CD4-positive, alpha-beta T cell treated with Interleukin-15 for 4 hours (primary cell): ENCODE measurements at regions not wholly inside any gene's neighbourhood (a gene's known extent, or its start where the extent isn't known, plus 50 kb on each side); places are given as distances from the start of the nearest gene placed in this dataset.

Source experiments
- DNase-seq: peaks from one replicate; pipeline ENCODE4 v3.0.0-alpha.2; 2020; ENCODE audit warnings: low spot score

DNA sequence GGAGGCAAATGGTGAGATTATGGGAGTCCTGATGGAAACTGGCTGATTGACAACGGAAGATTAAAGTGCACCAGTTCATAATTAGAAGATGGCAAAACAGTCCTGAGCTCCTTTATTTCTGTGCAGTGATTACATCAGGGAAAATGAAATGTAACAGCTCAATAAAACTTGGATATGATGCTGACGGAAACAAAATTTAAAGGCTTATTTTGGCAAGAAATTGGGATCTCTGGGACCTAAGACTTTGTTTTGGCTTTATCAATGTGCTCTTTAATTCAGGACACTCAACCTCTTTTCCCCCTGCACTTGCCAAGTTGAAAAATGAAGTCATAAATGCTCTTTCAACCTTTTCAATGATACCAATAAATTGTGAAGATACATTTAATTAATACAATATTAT, 226.8 kb downstream of the C6orf118 start:
- no peak for DNase-seq

DNA sequence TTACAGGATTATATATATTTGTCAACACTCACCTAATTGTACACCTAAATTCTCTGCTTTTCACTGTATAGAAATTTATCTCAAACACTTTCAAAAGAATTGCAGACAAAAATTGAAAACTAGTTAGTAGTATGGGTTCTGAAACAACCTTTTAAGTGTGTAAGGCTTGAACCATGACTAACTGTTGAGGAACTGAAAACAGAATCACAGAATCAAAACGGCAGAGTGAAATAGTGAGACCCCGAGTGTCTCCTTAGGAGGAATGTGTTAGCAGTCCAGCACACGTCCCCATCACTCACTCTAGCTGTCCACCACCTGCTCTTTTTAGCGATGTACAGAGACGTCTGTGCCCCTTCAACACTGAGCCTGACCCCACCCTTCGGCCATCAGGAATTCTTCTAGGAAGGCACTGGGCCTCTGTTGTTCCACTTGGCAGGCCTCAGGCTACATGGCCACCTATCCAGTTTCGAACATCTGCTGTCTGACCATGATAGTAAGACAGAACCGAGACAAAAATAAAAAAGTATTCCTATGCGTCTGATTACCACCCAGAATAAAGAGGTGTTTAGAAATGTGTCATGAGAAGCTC, 227.4 kb downstream of the C6orf118 start:
- DNase-seq, result no peak

DNA sequence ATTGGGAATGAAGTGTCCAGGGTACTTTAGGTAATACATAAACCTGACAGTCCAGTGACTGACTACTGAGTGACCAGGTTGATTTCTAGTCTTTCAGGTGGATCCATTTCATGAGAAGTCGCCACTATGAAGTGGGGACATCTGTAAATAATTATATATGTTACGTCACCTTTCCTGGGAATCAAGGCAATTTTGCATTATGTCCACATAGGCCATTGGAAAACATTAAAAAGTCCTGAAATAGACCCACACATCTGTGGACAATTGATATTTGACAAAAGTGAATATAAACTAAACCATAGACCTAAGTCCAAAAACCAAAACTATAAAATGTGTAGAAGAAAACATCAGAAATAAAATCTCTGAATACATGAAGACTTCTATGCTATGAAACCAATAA, 231.5 kb downstream of the C6orf118 start:
- no peak for DNase-seq

DNA sequence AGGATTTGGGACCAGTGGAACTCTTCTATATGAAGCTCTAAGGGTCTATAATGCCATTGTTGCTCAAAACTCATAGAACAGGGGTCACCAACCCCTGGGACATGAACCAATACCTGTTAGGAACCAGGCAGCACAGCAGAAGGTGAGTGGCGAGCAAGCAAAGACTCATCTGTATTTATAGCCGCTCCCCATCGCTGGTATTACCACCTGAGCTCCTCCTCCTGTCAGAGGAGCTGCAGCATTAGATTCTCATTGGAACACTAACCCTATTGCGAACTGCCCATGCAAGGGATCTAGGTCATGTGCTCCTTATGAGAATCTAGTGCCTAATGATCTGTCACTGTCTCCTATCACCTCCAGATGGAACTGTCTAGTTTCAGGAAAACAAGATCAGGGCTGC, 237.5 kb downstream of the C6orf118 start:
- no peak for DNase-seq

DNA sequence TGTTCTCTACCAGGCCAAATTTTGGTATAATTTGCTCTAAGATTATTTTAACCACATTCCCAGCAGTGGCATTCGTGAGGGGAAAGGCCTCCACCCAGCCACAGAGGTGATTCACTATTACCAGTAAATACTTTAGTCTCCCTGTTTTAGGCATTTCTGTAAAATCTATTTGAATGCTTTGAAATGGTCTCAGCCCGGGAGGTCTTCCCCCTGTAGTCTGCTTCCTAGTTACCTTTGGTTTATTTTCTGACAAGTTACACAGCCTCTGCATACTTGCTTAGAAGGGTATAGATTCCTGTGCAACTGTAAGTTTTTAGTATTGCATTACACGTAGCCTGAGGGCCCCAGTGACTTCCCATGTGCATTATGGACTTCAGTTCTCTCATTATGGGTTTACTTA, 248.7 kb downstream of the C6orf118 start:
- no peak for DNase-seq

DNA sequence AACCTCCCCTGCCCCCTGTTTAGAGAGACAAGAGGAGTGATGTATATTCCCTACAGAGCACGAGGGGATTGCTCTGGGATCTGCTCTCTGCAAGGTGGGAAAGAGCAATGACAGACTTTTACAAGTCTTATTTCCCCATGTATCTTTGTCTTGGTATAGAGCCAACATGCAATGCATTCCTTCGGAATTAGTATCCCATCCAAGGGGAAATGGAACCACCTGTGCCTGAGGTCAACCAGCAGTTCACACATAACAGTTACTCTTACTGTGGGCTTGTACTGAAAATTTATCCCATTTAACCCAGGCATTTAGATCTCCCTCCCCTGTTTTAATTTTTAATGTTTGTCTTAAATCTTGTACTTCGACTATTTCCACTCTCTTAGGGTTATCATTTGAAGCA, 250.4 kb downstream of the C6orf118 start:
- DNase-seq, result no peak

DNA sequence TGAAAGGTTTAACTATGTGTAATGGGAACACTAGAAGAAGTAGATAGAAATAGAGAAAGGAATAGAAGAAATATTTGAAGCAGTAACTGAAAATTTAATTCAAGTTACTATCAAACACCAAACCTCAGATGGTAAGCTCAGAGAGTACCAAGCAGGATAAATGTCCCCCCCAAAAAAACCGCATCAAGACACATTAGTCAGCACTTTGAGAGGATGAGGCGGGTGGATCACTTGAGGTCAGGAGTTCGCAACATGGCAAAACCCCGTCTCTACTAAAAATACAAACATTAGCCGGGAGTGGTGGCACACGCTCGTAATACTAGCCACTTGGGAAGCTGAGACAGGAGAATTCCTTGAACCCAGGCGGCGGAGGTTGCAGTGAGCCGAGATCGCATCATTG, 253.1 kb downstream of the C6orf118 start:
- no peak for DNase-seq

DNA sequence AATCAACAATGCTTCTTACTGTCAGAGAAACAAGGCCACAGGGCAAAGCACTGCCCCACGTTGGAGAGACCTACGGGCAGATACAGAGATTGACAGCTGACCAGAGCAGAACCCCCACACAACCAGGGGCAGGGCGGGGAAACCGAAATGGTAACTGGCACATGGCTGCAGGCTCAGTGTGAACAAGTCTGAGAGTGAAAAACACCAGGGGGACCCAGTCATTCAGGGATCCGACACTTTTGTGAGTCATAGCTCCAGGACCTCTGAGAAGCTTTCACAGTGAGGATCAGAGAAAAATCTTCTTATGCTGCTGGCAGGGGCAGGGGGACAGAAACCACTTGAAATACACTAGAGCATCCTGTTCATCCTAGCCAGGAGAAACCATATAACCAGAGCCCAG, 254.2 kb downstream of the C6orf118 start:
- DNase-seq, result no peak

DNA sequence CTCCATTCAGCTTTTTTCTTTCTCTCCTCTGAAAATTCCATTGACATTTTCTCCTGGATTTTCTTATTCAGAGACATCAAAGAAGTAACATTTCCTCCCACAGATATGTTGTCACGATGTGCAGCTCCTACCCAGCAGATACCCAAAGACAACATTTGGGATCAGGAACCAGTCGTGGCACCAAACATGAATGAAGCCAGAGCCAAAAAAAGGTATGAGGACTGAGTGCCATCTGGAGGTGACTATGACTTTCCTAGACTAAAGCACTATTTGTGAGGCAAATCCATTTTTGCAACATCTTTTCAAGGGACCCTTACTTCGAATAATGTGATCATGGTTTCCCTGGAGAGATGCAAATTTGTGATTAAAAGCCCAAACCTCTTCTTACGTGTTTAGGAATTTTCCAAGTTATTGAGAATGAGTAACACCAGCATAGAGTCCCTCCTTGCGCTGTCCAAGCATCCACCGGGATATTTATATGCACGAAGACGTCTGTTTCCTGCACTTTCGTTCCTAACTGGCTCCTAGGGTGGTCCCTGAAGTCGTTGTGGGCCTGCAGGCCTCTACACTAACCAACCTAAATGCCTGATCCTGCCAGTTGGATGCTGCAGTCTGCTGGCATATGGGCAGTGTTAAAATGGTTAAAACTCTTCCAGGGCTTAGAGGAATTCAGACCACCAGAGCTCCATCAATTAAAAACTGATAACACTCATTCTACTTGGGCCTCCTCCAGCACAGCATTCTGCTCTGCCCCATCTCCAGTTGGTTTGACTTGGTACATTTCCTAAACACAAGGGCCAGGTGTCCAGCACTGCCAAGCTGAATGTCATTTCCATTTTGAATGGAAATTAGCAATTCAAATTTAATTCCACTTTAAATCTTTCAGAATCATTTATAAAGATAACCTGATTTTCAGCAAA, 256.6 kb downstream of the C6orf118 start:
- no peak for DNase-seq

DNA sequence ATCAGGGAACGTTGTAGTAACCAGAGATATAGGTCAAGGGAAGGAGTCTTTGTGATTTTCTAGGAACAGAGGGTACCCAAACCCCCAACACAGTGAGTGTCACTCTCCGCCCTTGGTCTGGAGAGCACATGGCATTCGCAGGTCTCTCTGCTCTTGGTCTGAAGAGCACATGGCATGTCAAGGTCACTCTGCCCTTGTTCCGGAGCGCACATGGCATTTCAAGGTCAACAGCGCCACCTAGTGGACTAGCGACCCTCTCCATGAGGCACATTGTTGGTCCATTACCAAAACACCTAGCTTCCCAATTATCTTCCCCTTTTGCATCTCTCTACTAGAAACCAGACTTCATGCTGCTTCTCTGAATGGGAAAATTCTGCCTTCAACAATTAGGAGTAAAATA, 260.0 kb downstream of the C6orf118 start:
- DNase-seq, result no peak

DNA sequence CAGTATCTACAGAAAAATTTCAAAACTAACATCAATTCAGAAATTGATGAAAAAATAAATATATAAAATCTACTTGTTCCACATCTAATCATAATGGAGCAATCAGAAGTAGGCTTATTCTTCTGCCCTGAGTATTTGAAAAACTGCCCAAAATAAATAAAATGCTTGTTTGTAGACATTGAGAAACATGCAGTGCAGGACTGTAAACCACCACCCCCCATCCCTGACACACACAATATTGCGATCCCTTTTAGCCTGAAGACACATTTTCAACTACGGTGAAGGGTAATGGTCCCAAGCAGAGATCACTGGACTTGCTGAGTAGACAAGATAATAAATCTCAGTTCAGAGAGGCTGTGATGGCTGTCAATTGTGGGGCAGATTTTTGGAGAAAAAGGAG, 261.5 kb downstream of the C6orf118 start:
- no peak for DNase-seq

DNA sequence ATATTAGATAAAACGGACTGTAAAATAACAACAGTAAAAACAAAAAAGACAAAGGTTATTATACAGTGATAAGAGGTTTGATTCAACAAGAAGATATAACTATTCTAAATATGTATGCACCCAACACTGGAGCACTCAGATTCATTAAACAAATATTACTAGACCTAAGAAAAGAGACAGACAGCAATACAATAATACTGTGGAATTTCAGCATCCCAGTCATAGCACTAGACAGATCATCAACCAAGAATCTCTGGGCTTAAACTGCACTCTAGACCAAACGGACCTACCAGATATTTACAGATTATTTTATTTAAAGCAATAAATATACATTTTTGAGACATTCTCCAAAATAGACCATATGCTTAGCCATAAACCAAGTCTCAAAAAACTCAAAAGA, 263.8 kb downstream of the C6orf118 start:
- DNase-seq, result no peak

DNA sequence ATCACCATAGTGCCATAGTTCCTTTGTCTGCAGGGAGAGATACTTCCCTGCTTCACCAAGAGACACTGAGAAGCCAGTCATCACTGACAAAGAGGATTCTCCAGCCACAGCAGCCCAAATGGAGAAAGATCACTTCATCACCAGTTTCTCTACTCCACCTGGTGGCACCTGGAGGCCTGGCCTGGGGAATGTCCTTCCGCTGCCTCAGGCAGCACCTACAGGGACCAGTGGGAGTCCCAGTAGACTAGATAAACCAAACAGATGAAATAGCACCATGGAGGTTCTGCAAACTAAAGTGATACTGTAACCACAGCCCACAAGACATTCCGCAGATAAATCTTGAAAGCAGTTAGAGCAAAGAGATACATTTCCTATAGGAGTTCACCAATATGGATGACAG, 266.5 kb downstream of the C6orf118 start:
- no peak for DNase-seq

DNA sequence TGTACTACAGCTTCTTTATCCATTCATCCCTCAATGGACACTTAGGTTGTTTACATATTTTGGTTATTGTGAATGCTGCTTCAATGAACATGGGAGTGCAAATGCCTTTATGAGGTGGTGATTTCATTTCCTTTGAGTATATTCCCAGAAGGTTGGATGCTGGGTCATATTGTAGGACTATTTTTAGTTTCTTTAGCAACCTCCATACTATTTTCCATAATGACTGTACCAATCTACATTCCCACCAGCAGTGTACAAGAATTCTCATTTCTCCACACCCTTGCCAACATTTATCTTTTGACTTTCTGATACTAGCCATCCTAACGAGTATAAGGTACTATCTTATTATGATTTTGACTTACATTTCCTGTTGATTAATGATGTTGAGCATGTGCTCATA, 269.0 kb downstream of the C6orf118 start:
- DNase-seq, result no peak

DNA sequence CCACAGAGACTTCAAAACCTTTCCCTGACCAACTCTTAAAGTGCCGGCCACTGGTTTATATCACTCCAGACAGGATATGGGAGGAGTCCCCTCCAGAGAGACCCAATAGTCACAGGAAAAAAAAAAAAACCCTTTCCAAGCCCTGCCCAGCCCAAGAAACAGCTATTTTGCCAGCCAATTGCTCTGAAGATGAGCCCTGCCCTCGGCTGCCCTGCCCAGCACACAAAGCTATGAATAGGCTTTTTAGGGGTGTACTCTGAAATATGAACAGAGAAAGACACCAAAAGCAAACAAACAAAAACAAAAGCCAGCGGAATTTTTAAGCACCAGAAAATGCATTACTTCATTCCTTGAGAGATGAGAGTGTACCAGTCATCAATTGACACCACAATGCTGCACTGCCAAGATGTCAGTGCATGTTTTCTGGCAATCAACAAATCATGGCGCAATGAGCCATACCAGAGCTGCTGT, 275.1 kb downstream of the C6orf118 start:
- DNase-seq, result no peak

DNA sequence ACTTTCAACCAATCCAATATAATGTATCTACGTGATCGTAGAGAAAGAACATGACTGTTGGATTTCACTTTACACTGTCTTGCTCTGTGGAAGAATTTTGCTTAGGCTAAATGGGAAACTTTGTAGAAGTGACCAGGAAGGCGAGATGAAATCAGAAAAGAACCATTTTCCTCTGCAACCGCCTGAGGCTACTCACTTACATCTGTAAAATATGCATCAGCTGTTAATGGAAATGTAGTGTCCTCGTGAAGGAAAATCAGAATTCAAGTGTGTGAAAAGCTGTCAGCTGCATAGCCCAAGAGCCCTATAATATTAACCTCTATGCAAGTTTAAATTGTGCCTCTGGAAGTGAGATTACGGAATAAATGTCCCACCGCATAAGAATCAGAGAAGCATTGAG, 277.9 kb downstream of the C6orf118 start:
- DNase-seq, result no peak

DNA sequence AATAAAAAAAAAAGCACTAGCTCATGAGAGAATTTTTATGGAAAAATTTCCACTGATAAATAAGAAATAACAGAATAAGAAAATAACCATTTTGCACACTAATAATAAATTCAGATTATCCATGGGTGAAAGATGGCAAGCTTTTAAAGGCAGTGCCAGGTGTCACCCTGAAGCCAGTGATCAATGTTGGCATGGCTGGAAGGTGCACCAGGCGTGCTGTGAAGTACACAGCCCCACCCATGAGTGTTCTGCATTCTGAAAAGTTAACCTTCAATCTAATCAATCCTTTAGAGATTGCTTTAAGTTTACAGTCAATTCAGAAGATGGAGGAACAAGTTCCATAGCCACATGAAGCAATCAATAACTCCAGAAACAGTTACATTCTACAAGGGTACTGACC, 284.4 kb downstream of the C6orf118 start:
- no peak for DNase-seq

DNA sequence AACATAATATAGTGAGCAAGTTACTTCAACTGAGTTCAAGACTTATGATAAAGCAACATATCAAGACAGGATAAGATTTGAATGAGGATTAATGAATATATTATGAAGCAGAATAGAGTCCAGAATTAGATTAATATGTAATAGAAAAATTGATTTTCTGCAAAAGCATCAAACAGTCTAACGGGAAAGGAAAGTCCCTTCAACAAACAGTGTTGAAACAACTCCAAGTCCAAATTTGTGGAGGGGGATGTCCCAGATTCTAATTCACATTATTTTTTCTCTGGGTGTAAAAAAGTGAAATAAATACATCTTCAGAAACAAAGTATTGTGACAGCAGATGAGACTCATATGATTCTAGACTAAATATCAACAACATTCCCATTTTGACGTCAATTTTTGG, 289.7 kb downstream of the C6orf118 start:
- no peak for DNase-seq

DNA sequence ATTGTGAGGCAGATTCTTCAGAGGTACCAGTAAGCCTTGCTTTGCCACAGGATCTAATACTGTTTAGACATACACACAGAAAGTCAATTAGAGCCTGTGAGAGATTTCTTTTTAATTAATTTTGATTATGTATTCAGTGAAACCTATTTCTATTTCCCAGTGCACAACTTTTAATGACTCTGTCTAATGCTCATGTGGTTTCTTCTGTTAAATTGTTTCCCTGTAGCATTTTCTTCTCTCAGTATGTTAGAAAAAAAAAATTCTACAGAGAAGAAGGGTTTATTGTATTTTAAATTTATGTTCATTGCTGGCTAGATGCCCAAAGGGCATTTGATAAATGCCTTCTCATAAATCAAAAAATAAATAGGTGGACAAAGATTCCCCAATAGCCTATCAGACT, 293.7 kb downstream of the C6orf118 start:
- no peak for DNase-seq

DNA sequence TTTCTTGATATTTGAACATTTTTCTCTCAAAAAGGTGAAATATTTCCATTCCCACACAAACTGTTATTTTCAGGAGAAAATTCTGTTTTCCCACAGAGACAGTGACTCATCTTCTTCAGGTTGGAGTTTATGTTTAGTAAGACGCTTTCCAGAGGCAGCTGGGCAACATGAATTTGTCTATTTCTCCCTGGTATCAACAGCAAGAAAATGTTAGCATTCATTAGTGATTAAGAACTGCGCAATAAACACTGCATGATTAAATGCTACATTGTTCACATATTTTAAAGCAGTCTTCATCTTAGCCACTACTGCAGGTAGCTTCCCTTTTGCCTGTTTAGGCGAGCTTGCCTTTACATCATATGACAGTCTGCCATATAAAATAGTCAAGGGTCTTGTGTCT, 295.7 kb downstream of the C6orf118 start:
- DNase-seq, result no peak

DNA sequence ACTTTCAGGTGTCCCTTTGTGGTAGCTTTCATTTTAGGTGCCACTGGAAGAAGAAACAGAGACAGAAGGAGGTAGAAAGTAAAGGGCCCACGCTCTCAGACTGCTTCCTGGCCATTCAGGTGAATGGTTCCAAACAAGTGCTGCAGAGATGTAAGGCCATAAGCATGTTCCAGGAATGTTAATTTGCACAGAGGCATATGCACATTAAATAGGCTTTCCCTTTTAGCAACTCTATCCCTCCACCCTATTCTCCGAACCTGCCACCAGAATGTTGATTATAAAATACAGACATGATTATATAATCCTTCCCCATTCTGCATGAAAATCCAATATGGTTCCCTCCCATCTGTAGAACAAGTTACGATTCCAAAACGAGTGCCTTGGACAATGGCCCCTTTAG, 297.2 kb downstream of the C6orf118 start:
- DNase-seq, result no peak

DNA sequence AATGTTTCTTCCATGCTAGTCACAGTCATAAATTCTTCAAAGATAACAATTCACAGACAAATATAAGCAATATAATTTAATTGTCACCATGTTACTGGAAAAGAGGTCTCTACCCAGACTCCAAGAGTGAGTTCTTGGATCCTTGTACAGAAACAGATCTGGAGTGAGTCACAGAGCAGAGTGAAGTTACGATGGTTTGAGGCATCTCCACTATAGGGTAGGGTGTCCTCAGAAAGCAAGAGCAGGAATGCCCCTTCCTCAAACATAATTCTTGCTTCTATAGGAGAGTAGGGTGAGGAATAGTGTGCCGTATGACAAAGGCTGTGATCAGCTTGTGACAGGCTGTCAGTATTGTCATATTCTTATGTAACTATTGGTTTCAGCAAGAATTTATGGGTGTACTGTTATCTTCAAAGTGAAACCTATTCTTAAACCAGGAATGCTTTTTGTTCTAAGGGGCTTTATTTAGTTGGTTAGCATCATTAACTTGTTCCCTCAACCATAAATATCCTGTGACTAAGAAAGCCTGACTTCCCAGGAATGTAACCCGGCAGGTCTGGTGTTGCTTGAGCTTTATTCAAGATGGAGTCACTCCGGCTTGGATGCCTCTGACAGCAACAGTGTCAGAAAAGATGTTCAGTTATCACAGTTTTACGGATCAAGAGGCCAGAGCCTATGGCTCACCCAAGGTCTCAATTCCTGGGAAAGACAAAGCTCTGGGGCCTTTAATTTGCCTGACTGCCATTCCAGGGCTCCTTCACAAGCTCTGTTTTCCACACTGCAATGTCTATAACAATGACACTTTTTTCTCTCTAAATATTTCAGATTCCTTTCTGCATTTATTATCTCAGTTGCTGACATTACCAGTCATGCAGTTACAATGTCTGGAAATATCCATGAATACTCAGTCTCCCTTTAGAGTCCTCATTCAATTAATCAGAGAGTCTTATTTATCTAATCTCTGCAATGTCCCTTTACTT, 298.6 kb downstream of the C6orf118 start:
- no peak for DNase-seq

DNA sequence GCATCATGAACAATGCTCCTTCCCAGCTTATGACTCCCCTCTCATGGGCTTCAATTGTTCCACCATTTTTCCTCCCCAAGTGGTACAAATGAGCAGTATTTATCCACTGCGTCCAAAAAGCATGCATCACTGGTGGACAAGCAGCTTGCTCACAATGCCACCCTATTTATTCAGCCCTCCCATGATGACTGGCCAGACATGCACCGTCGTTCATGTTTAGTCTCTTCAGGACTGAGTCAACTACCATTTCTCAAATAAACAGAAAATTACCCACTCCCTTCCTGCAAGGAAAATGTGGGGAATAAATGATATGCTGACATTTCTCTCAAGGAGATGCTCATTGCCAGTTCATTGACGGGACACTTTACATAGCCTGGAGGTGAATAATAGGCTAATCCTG, 300.4 kb downstream of the C6orf118 start:
- no peak for DNase-seq
